Stimulated activated memory B cell treated with anti-CD40 and anti-IgM and Interleukin-4, amounts not matched to agents 10 μg/mL and 1 μg/mL and 100 μg/mL, for 72 hours (primary cell): ENCODE measurements at regions not wholly inside any gene's neighbourhood (a gene's known extent, or its start where the extent isn't known, plus 50 kb on each side); places are given as distances from the start of the nearest gene placed in this dataset.
"Not testable (repeated sequence)": the region's sequence is repeated elsewhere in the genome, so short reads cannot be mapped to it uniquely, and the experiment has no call there.

Source experiments
- ATAC-seq: fragments of 150-1000 bp; cut with Tn5 transposase; 2 replicates; pipeline ENCODE4 v1.10.0; 2021
- H3K27ac Mint-ChIP-seq: one replicate; pipeline ENCODE4 v1.8.0; 2022; ENCODE audit warnings: mild to moderate bottlenecking, mixed read lengths
- H3K27me3 Mint-ChIP-seq: one replicate; pipeline ENCODE4 v1.8.0; 2022; ENCODE audit warnings: mixed read lengths
- H3K36me3 Mint-ChIP-seq: one replicate; pipeline ENCODE4 v1.8.0; 2022; ENCODE audit warnings: mixed read lengths
- H3K4me1 Mint-ChIP-seq: one replicate; pipeline ENCODE4 v1.8.0; 2022; ENCODE audit warnings: mixed read lengths
- H3K4me3 Mint-ChIP-seq: one replicate; pipeline ENCODE4 v1.8.0; 2022; ENCODE audit warnings: mild to moderate bottlenecking, moderate library complexity, mixed read lengths
- H3K9me3 Mint-ChIP-seq: one replicate; pipeline ENCODE4 v1.8.0; 2022; ENCODE audit warnings: mixed read lengths

- not testable (repeated sequence) for H3K27ac Mint-ChIP-seq, H3K4me3 Mint-ChIP-seq, ATAC-seq, H3K36me3 Mint-ChIP-seq, H3K27me3 Mint-ChIP-seq, H3K4me1 Mint-ChIP-seq, H3K9me3 Mint-ChIP-seq
Observed at GRCh38 chr13:111696121-111696520, 370.8 kb upstream of the SOX1 start.

- not testable (repeated sequence) for H3K9me3 Mint-ChIP-seq, H3K4me1 Mint-ChIP-seq, ATAC-seq, H3K4me3 Mint-ChIP-seq, H3K27me3 Mint-ChIP-seq, H3K36me3 Mint-ChIP-seq, H3K27ac Mint-ChIP-seq
Observed at GRCh38 chr13:111702059-111702458, 364.9 kb upstream of the SOX1 start.
